BLaER1 treated with 17β-estradiol and CSF1 and Interleukin-3, amounts not matched to agents 10 nM and 100 nM (cell line): ENCODE measurements at regions not wholly inside any gene's neighbourhood (a gene's known extent, or its start where the extent isn't known, plus 50 kb on each side); places are given as distances from the start of the nearest gene placed in this dataset.

Experiments
- H3K27ac ChIP-seq, 11 experiments: shearing (Covaris generic); formaldehyde crosslinking; 2 replicates each; pipeline ENCODE4 v1.8.1; 2022
- H3K27me3 ChIP-seq, 11 experiments: shearing (Covaris generic); formaldehyde crosslinking; 2 replicates each; pipeline ENCODE4 v1.8.1; 2022
- H3K36me3 ChIP-seq, 11 experiments: shearing (Covaris generic); formaldehyde crosslinking; 2 replicates each; pipeline ENCODE4 v1.8.1; 2022
- H3K4me1 ChIP-seq, 10 experiments: shearing (Covaris generic); formaldehyde crosslinking; 2 replicates each; pipeline ENCODE4 v1.8.1; 2022
- H3K4me2 ChIP-seq, 11 experiments: shearing (Covaris generic); formaldehyde crosslinking; 2 replicates each; pipeline ENCODE4 v1.8.1; 2022
- H3K4me3 ChIP-seq, 10 experiments: shearing (Covaris generic); formaldehyde crosslinking; 2 replicates each; pipeline ENCODE4 v1.8.1; 2022
- H3K9ac ChIP-seq, 11 experiments: shearing (Covaris generic); formaldehyde crosslinking; 2 replicates each; pipeline ENCODE4 v1.8.1; 2022
- H3K9me3 ChIP-seq, 11 experiments: shearing (Covaris generic); formaldehyde crosslinking; replicated peaks in 1 of 11; 2 replicates each; pipeline ENCODE4 v1.8.1; 2022
- H4K20me1 ChIP-seq, 11 experiments: shearing (Covaris generic); formaldehyde crosslinking; 2 replicates each; pipeline ENCODE4 v1.8.1; 2022
- Cebpa-rat ChIP-seq, 11 experiments: shearing (Covaris generic); IDR thresholded peaks; 2 replicates each; pipeline ENCODE4 v1.8.1; 2022

GRCh38 chr4:8702020-8702495, 109.5 kb downstream of the CPZ start:
- Histone ChIP-seq H4K20me1 (peaks cover 0 to 9% (median 0%) of the 10 kb centered on the region in 11 experiments; a peak in 2 of 22 replicates), H3K4me3 (no peak overlapping the region), H3K4me1 (peaks cover 0 to 13% (median 6%) of the 10 kb centered on the region in 10 experiments; a peak in 6 of 20 replicates), H3K9ac (no peak overlapping the region), H3K9me3 (peaks cover 0 to 4% (median 0%) of the 10 kb centered on the region in 11 experiments; a peak in 3 of 22 replicates), H3K27me3 (no peaks in the 10 kb centered on the region), H3K36me3 (no peaks in the 10 kb centered on the region), H3K27ac (no peak overlapping the region), H3K4me2 (no peak overlapping the region)
- TF ChIP-seq Cebpa-rat (IDR thresholded peaks at IDR 0.05), result no peak

GRCh38 chr4:8701126-8702019, 108.8 kb downstream of the CPZ start:
- Histone ChIP-seq H3K4me3 (no peak overlapping the region), H4K20me1 (peaks cover 0 to 9% (median 0%) of the 10 kb centered on the region in 11 experiments; a peak in 1 of 22 replicates), H3K27ac (no peak overlapping the region), H3K27me3 (no peaks in the 10 kb centered on the region), H3K9ac (no peak overlapping the region), H3K9me3 (peaks cover 0 to 4% (median 0%) of the 10 kb centered on the region in 11 experiments; a peak in 3 of 22 replicates), H3K4me1 (peaks cover 0 to 6% (median 0%) of the 10 kb centered on the region in 10 experiments; a peak in 3 of 20 replicates), H3K36me3 (no peaks in the 10 kb centered on the region), H3K4me2 (no peak overlapping the region)
- TF ChIP-seq Cebpa-rat (IDR thresholded peaks at IDR 0.05), result no peak

- Histone ChIP-seq H3K9ac (no peak overlapping the region), H3K4me1 (0 out of 20 replicates have a peak, but pooled peaks cover 0 to 5% (median 0%) of the 10 kb centered on the region in 10 experiments), H3K9me3 (peaks cover 0 to 4% (median 0%) of the 10 kb centered on the region in 11 experiments; a peak in 3 of 22 replicates), H4K20me1 (peaks cover 0 to 9% (median 0%) of the 10 kb centered on the region in 11 experiments; a peak in 1 of 22 replicates), H3K4me3 (no peak overlapping the region), H3K36me3 (no peaks in the 10 kb centered on the region), H3K27me3 (no peaks in the 10 kb centered on the region), H3K4me2 (no peak overlapping the region), H3K27ac (no peak overlapping the region)
- no peak for TF ChIP-seq Cebpa-rat (IDR thresholded peaks at IDR 0.05)
Measured at GRCh38 chr4:8700531-8700930, 108.0 kb downstream of the CPZ start.

- TF ChIP-seq Cebpa-rat (IDR thresholded peaks at IDR 0.05), result no peak
- Histone ChIP-seq H3K4me1 (0 out of 20 replicates have a peak, but pooled peaks cover 0 to 5% (median 0%) of the 10 kb centered on the region in 10 experiments), H3K27ac (no peak overlapping the region), H3K9ac (no peak overlapping the region), H3K36me3 (no peaks in the 10 kb centered on the region), H3K4me3 (no peak overlapping the region), H3K4me2 (no peak overlapping the region), H3K9me3 (peaks cover 0 to 4% (median 0%) of the 10 kb centered on the region in 11 experiments; a peak in 3 of 22 replicates), H3K27me3 (no peaks in the 10 kb centered on the region), H4K20me1 (peaks cover 0 to 3% (median 0%) of the 10 kb centered on the region in 11 experiments; a peak in 1 of 22 replicates)
Measured at GRCh38 chr4:8699479-8700145, 107.0 kb downstream of the CPZ start.

GRCh38 chr4:8699063-8699385, 106.5 kb downstream of the CPZ start:
- no peaks in the 10 kb centered on the region; a peak in 1 of 22 replicates for H4K20me1 ChIP-seq
- no peak for TF ChIP-seq Cebpa-rat (IDR thresholded peaks at IDR 0.05)
- H3K4me2 ChIP-seq, result no peak overlapping the region
- H3K27me3 ChIP-seq, result no peaks in the 10 kb centered on the region
- peaks cover 0 to 4% (median 0%) of the 10 kb centered on the region in 11 experiments; a peak in 3 of 22 replicates for H3K9me3 ChIP-seq
- H3K27ac ChIP-seq, result no peak overlapping the region
- no peak overlapping the region for H3K9ac ChIP-seq
- 0 out of 20 replicates have a peak, but pooled peaks cover 0 to 5% (median 0%) of the 10 kb centered on the region in 10 experiments for H3K4me1 ChIP-seq
- no peaks in the 10 kb centered on the region for H3K36me3 ChIP-seq
- H3K4me3 ChIP-seq, result no peak overlapping the region

- Histone ChIP-seq H3K27me3 (no peaks in the 10 kb centered on the region), H3K4me3 (no peak overlapping the region)
- no peak for TF ChIP-seq Cebpa-rat (IDR thresholded peaks at IDR 0.05)
Measured at GRCh38 chr4:8698341-8699062, 105.9 kb downstream of the CPZ start.

GRCh38 chr4:8697826-8698225, 105.3 kb downstream of the CPZ start:
- peaks cover 0 to 4% (median 0%) of the 10 kb centered on the region in 11 experiments; a peak in 3 of 22 replicates for H3K9me3 ChIP-seq
- no peak overlapping the region for H3K27ac ChIP-seq
- H3K4me3 ChIP-seq, result no peak overlapping the region
- TF ChIP-seq Cebpa-rat (IDR thresholded peaks at IDR 0.05), result no peak
- no peak overlapping the region for H3K4me2 ChIP-seq
- no peaks in the 10 kb centered on the region for H3K27me3 ChIP-seq
- H3K9ac ChIP-seq, result no peak overlapping the region
- H3K36me3 ChIP-seq, result no peaks in the 10 kb centered on the region
- H3K4me1 ChIP-seq, result 0 out of 20 replicates have a peak, but pooled peaks cover 0 to 5% (median 0%) of the 10 kb centered on the region in 10 experiments
- no peaks in the 10 kb centered on the region; a peak in 1 of 22 replicates for H4K20me1 ChIP-seq

More at GRCh38 chr4:8698341-8699062, 105.9 kb downstream of the CPZ start:
- Histone ChIP-seq H3K9ac (no peak overlapping the region), H4K20me1 (no peaks in the 10 kb centered on the region; a peak in 1 of 22 replicates), H3K4me2 (no peak overlapping the region), H3K4me1 (0 out of 20 replicates have a peak, but pooled peaks cover 0 to 5% (median 0%) of the 10 kb centered on the region in 10 experiments), H3K36me3 (no peaks in the 10 kb centered on the region), H3K9me3 (peaks cover 0 to 4% (median 0%) of the 10 kb centered on the region in 11 experiments; a peak in 3 of 22 replicates), H3K27ac (no peak overlapping the region)

- no peaks in the 10 kb centered on the region; a peak in 1 of 22 replicates for H4K20me1 ChIP-seq
- H3K36me3 ChIP-seq, result no peaks in the 10 kb centered on the region
- no peak overlapping the region for H3K27ac ChIP-seq
- TF ChIP-seq Cebpa-rat (IDR thresholded peaks at IDR 0.05), result no peak
- H3K4me3 ChIP-seq, result no peak overlapping the region
- H3K9me3 ChIP-seq, result peaks cover 0 to 4% (median 0%) of the 10 kb centered on the region in 11 experiments; a peak in 3 of 22 replicates
- H3K4me1 ChIP-seq, result 0 out of 20 replicates have a peak, but pooled peaks cover 0 to 5% (median 0%) of the 10 kb centered on the region in 10 experiments
- H3K27me3 ChIP-seq, result no peaks in the 10 kb centered on the region
- H3K9ac ChIP-seq, result no peak overlapping the region
- H3K4me2 ChIP-seq, result no peak overlapping the region
Measured at GRCh38 chr4:8696369-8697127, 104.0 kb downstream of the CPZ start.
